Mammary epithelial cell (primary cell): ENCODE measurements at regions not wholly inside any gene's neighbourhood (a gene's known extent, or its start where the extent isn't known, plus 50 kb on each side); places are given as distances from the start of the nearest gene placed in this dataset.

ENCODE experiments used
- CTCF ChIP-seq, 2 donors: IDR thresholded peaks in 1 of 2; conservative IDR thresholded peaks in 1 of 2; 2 replicates each; pipeline ENCODE4 v1.5.1; 2011 to 2012; ENCODE audit warnings: inconsistent platforms in 2 of 2, low read length in 2 of 2, mild to moderate bottlenecking in 2 of 2, control low read depth in 1 of 2, low read depth in 1 of 2; ENCODE audit not compliant: insufficient read depth in 1 of 2; ENCODE audit errors: extremely low read depth in 1 of 2
- EZH2 ChIP-seq: IDR thresholded peaks from 2 replicates; pipeline ENCODE4 v1.6.1; 2012; ENCODE audit warnings: low read length, inconsistent platforms, borderline replicate concordance

- TF ChIP-seq CTCF (conservative IDR thresholded peaks at IDR 0.05 in 1 of 2, IDR thresholded peaks at IDR 0.05 in 1 of 2; ENCODE audit: extremely low read depth in 1 of 2, insufficient read depth in 1 of 2, low read depth in 1 of 2, low read length in 2 of 2) = no peak
- no peak for TF ChIP-seq EZH2
Observed at GRCh38 chr5:45029553-45029952, 220.8 kb downstream of the MRPS30 start.
